SK-N-MC (cell line): ENCODE measurements at regions not wholly inside any gene's neighbourhood (a gene's known extent, or its start where the extent isn't known, plus 50 kb on each side); places are given as distances from the start of the nearest gene placed in this dataset.

Experiments
- EZH2 ChIP-seq: fragments of 200-600 bp; sonication (generic); IDR thresholded peaks from one replicate; pipeline ENCODE4 v1.6.1; 2017; ENCODE audit warnings: antibody characterized with exemption
- POLR2AphosphoS5 ChIP-seq: IDR thresholded peaks from 2 replicates; pipeline ENCODE4 v1.6.1; 2012; ENCODE audit warnings: mild to moderate bottlenecking, low read depth, low read length, borderline replicate concordance

- TF ChIP-seq POLR2AphosphoS5: no peak
- no peak for TF ChIP-seq EZH2
Measured at GRCh38 chr12:115312901-115313300, 628.9 kb upstream of the TBX3 start.
